Dedifferentiated amniotic fluid mesenchymal stem cell (primary cell): ENCODE measurements at regions not wholly inside any gene's neighbourhood (a gene's known extent, or its start where the extent isn't known, plus 50 kb on each side); places are given as distances from the start of the nearest gene placed in this dataset.

Experiments
- DNase-seq: peaks from one replicate; pipeline ENCODE4 v3.0.0-alpha.2; 2016; ENCODE audit errors: extremely low spot score

- DNase-seq, result no peak
Observed at GRCh38 chr7:47638679-47639315, 56.9 kb upstream of the TNS3 start.

GRCh38 chr7:47636433-47637175 lies 54.7 kb upstream of the TNS3 start:
- no peak for DNase-seq

DNA sequence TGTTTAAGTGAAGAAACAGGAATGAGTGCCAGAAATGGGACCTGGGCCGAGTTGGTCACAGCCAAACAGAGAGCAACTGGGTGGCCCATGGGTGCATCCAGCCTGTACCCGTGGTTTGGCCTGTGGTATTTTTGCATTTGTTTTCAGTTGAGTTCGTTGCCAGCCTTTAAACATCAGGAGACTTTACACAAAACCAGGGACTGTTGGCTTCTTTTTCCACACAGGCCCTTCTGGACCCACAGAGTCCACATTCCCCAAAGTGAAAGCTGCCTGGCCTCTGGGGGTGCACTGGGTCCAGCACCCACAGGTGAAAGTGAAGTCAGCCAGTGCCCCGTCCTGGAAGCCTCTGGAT lies 54.1 kb upstream of the TNS3 start:
- no peak for DNase-seq

- DNase-seq, result no peak
Observed at GRCh38 chr7:47635091-47636080, 53.5 kb upstream of the TNS3 start.

- DNase-seq, result no peak
Observed at GRCh38 chr7:47634273-47634672, 52.4 kb upstream of the TNS3 start.

GRCh38 chr7:47633134-47633533 lies 51.2 kb upstream of the TNS3 start:
- no peak for DNase-seq
